ENCODE measurements at regions not wholly inside any gene's neighbourhood (a gene's known extent, or its start where the extent isn't known, plus 50 kb on each side); places are given as distances from the start of the nearest gene placed in this dataset.
A peak's percentile ranks its signal among the peaks of the same experiment; 100 is the strongest.

GRCh38 chr16:9185381-9185780 is 93.9 kb downstream of the HAPSTR1 start:
- no peak overlapping the region for H3K4me3 ChIP-seq (replicated peaks; ENCODE audit: low read depth, low read length)
- TF ChIP-seq, protein P1, sequence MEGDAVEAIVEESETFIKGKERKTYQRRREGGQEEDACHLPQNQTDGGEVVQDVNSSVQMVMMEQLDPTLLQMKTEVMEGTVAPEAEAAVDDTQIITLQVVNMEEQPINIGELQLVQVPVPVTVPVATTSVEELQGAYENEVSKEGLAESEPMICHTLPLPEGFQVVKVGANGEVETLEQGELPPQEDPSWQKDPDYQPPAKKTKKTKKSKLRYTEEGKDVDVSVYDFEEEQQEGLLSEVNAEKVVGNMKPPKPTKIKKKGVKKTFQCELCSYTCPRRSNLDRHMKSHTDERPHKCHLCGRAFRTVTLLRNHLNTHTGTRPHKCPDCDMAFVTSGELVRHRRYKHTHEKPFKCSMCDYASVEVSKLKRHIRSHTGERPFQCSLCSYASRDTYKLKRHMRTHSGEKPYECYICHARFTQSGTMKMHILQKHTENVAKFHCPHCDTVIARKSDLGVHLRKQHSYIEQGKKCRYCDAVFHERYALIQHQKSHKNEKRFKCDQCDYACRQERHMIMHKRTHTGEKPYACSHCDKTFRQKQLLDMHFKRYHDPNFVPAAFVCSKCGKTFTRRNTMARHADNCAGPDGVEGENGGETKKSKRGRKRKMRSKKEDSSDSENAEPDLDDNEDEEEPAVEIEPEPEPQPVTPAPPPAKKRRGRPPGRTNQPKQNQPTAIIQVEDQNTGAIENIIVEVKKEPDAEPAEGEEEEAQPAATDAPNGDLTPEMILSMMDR (IDR thresholded peaks at IDR 0.05; ENCODE audit: low read depth, low read length, missing control alignments) = no peak

DNA sequence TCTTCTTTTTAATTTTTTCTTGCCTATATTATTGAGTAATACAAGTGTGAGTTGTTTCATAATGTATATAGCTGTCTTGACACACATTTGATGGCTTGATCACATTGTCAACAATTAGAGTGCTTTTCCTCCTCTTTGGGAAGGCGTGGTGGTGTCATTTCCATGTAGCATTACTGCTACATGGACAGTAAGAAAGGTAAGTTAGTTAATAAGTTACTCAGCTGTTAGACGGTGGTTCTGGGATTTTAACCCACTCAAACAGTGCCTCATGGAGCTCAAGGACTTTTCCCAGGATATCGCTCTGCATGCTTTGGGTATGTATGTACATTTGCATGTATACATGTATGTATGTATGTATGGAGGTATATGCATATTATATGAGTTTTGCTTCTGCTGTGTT is 94.6 kb downstream of the HAPSTR1 start:
- TF ChIP-seq, protein P1 (IDR thresholded peaks at IDR 0.05; ENCODE audit: low read depth, low read length, missing control alignments) = no peak
- no peak overlapping the region for H3K4me3 ChIP-seq (replicated peaks; ENCODE audit: low read depth, low read length)
- no peak for DNase-seq (ENCODE audit: extremely low read depth, low read depth)

More at GRCh38 chr16:9185381-9185780, 93.9 kb downstream of the HAPSTR1 start:
- DNase-seq (ENCODE audit: extremely low read depth, low read depth) = no peak

DNA sequence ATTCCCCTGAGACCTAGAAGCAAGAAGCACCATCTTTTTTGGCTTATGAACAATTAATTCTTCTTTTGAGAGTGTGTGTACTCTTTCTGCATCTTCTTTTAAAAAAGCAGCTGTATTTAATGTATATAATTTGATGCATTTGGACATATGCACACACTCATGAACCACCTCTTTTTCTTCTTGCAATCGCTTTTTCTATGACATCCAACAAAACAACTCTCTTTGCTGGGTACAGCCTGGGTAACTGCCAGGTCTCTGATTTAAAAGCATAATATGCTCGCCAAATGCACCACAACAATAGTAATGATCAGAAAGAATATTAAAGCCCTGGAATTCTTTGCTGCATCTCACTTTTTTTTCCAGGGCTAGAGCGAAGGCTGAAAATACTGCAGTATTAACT is 97.3 kb downstream of the HAPSTR1 start:
- no peak for DNase-seq (ENCODE audit: extremely low read depth, low read depth)
- no peak overlapping the region for H3K4me3 ChIP-seq (replicated peaks; ENCODE audit: low read depth, low read length)
- TF ChIP-seq, protein P1 (IDR thresholded peaks at IDR 0.05; ENCODE audit: low read depth, low read length, missing control alignments) = no peak

GRCh38 chr16:9191274-9191850 is 99.9 kb downstream of the HAPSTR1 start:
- no peak for DNase-seq (ENCODE audit: extremely low read depth, low read depth)
- TF ChIP-seq, protein P1 (IDR thresholded peaks at IDR 0.05; ENCODE audit: low read depth, low read length, missing control alignments) = no peak
- no peak overlapping the region for H3K4me3 ChIP-seq (replicated peaks; ENCODE audit: low read depth, low read length)

DNA sequence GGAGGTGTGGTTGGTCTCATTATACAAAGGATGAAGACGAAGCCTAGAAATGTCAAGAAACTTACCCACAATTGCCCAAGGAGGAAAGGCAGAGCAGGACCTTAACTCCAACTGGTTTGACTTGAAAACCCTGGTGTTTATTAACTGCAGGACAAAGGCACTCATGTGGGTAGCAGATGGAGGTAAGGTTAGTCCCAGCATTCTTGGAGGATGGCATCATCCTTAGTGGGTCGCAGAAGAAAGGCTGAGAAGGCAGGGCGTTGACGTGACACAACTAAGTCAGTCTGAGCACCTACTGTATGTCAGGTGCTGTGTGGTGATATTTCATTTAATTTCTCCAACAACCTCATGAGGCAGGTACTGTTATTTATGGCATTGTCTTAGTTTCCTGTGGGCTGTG is 101.3 kb downstream of the HAPSTR1 start:
- peak; percentile 24 for DNase-seq (ENCODE audit: extremely low read depth, low read depth)
- TF ChIP-seq, protein P1 (IDR thresholded peaks at IDR 0.05; ENCODE audit: low read depth, low read length, missing control alignments) = no peak
- no peak overlapping the region for H3K4me3 ChIP-seq (replicated peaks; ENCODE audit: low read depth, low read length)

DNA sequence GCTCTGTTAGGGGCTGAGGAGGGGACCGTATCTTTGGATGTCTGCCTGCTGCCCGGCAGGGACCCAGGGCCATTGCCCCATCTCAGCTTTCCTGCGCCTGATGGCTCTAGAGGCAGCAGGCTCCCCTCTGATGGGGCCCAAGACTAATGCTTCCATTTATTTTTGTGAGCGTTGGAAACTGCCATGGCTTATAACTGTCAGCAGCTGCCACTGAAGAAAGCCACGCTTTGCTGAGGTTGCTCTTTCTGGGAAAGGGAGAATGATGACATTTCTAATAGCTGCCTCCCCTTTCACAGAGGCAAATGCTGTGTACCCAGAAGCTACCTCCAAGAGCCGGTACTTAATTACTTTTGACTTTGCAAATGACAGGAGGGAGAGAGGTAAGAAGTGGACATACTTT is 103.8 kb downstream of the HAPSTR1 start:
- no peak overlapping the region for H3K4me3 ChIP-seq (replicated peaks; ENCODE audit: low read depth, low read length)
- TF ChIP-seq, protein P1 (IDR thresholded peaks at IDR 0.05; ENCODE audit: low read depth, low read length, missing control alignments) = no peak
- DNase-seq (ENCODE audit: extremely low read depth, low read depth) = no peak
